ENCODE measurements at regions not wholly inside any gene's neighbourhood (a gene's known extent, or its start where the extent isn't known, plus 50 kb on each side); places are given as distances from the start of the nearest gene placed in this dataset.

GRCh38 chr2:149806651-149807050, 219.1 kb upstream of the MMADHC start:
- intact Hi-C loops (cut with micrococcal nuclease) (no loop called here), in situ Hi-C loops (cut with MboI) (no loop called here)
- no peaks in the 10 kb centered on the region for H3K27me3 ChIP-seq (ENCODE audit: control insufficient read depth in 2 of 2, insufficient read depth in 2 of 2, low read length in 2 of 2)
- no peak overlapping the region for H2AFZ ChIP-seq (ENCODE audit: low read depth, low read length)
- H3K79me2 ChIP-seq (ENCODE audit: control insufficient read depth, insufficient read depth, low read length): no peaks in the 10 kb centered on the region
- no peak for ATAC-seq
- no TSS peak for BruUV-seq (replicated peaks)
- H4K20me1 ChIP-seq (replicated peaks; ENCODE audit: control insufficient read depth, insufficient read depth, low read length): no peaks in the 10 kb centered on the region
- no peak for DNase-seq (ENCODE audit: extremely low read depth in 1 of 4, low spot score in 3 of 4)
- H3K36me3 ChIP-seq (ENCODE audit: control insufficient read depth, insufficient read depth, low read length): no peaks in the 10 kb centered on the region
- no peak for FAIRE-seq
- no peaks in the 10 kb centered on the region for H3K9me1 ChIP-seq (ENCODE audit: control insufficient read depth, insufficient read depth, low read length)
- H3K9ac ChIP-seq (ENCODE audit: insufficient read depth in 1 of 2, low read depth in 2 of 2, low read length in 2 of 2): no peak overlapping the region
- H3K4me1 ChIP-seq (replicated peaks in 1 of 2; ENCODE audit: control insufficient read depth in 2 of 2, insufficient read depth in 2 of 2, low read length in 2 of 2): no peaks in the 10 kb centered on the region
- no peak overlapping the region for H3K4me2 ChIP-seq (ENCODE audit: insufficient read depth, low read length)
- CTCF ChIA-PET (ENCODE audit: low intra/inter-chr PET ratio): no interaction called here
- POLR2A ChIA-PET: no interaction called here
- no peaks in the 10 kb centered on the region; the same call in 1 of the 2 replicates for H3K9me3 ChIP-seq (replicated peaks; ENCODE audit: control insufficient read depth, insufficient read depth, low read depth, low read length)
- H3K27ac ChIP-seq (ENCODE audit: extremely low read depth, low read depth, low read length): no peak overlapping the region
- WGBS (ENCODE audit: insufficient coverage, low coverage, missing lambda C conversion rate): 1% methylated on average over 2 of the region's 2 CpGs
- no peak overlapping the region for H3K4me3 ChIP-seq
- TF ChIP-seq MAFF (IDR thresholded peaks at IDR 0.05; ENCODE audit: low read length) (peak; percentile 59), ZNF41 (CRISPR knock-in tag; conservative IDR thresholded peaks at IDR 0.05) (no peak), BACH1 (tag; IDR thresholded peaks at IDR 0.05) (no peak), U2AF2 (optimal IDR thresholded peaks at IDR 0.05; ENCODE audit: low read depth, low read length) (no peak), NKRF (IDR thresholded peaks at IDR 0.05; ENCODE audit: borderline replicate concordance) (no peak), ZNF124 (CRISPR knock-in tag; IDR thresholded peaks at IDR 0.05) (no peak), SOX6 (IDR thresholded peaks at IDR 0.05) (no peak), ZNF76 (CRISPR knock-in tag; IDR thresholded peaks at IDR 0.05; ENCODE audit: borderline replicate concordance) (no peak), NELFE (IDR thresholded peaks at IDR 0.05; ENCODE audit: insufficient read depth, insufficient read length) (no peak), HIVEP1 (CRISPR knock-in tag; IDR thresholded peaks at IDR 0.05) (no peak), MAFG (tag; conservative IDR thresholded peaks at IDR 0.05) (peak; percentile 21; the same call in 1 of the 2 replicates), NR4A1 (CRISPR knock-in tag; IDR thresholded peaks at IDR 0.05) (no peak), NR4A1 (tag; IDR thresholded peaks at IDR 0.05) (no peak), ZNF175 (CRISPR knock-in tag; IDR thresholded peaks at IDR 0.05; ENCODE audit: low read depth) (no peak), BRD9 (IDR thresholded peaks at IDR 0.05; ENCODE audit: low read depth, partially characterized antibody) (no peak), DMBX1 (CRISPR knock-in tag; IDR thresholded peaks at IDR 0.05; ENCODE audit: borderline replicate concordance) (no peak), FOXO4 (CRISPR knock-in tag; IDR thresholded peaks at IDR 0.05) (no peak), FUS (optimal IDR thresholded peaks at IDR 0.05; ENCODE audit: low read depth, low read length) (no peak)

Measured in K562 (cell line).